ENCODE measurements at regions not wholly inside any gene's neighbourhood (a gene's known extent, or its start where the extent isn't known, plus 50 kb on each side); places are given as distances from the start of the nearest gene placed in this dataset.

GRCh38 chr10:111976557-111976956 is 207.0 kb downstream of the GPAM start:
- Histone ChIP-seq H3K4me3 (ENCODE audit: extremely low read depth in 1 of 4, insufficient read depth in 2 of 4, low read depth in 3 of 4, low read length in 4 of 4) (no peak overlapping the region), H4K20me1 (replicated peaks in 1 of 2; ENCODE audit: control insufficient read depth in 1 of 2, insufficient read depth in 2 of 2, low read length in 2 of 2) (no peaks in the 10 kb centered on the region), H4K8ac (ENCODE audit: extremely low read depth, insufficient read depth, low read length) (no peak overlapping the region), H3K56ac (replicated peaks; ENCODE audit: insufficient read length, low read depth, low read length) (no peak overlapping the region), H3K4me1 (replicated peaks in 1 of 4; ENCODE audit: control insufficient read depth in 3 of 4, insufficient read depth in 4 of 4, low read length in 3 of 4) (no peaks in the 10 kb centered on the region), H2AK5ac (ENCODE audit: low read depth, low read length) (no peak overlapping the region), H3K23me2 (ENCODE audit: low read depth, low read length) (peaks cover 1% of the 10 kb centered on the region; the same call in 1 of the 2 replicates), H3K9ac (replicated peaks in 1 of 4; ENCODE audit: extremely low read depth in 1 of 4, low read depth in 3 of 4, low read length in 3 of 4) (no peak overlapping the region), H4K5ac (ENCODE audit: insufficient read length, low read depth, low read length) (no peak overlapping the region), H2BK15ac (ENCODE audit: low read length) (no peak overlapping the region), H3K27ac (ENCODE audit: low read depth, low read length) (no peak overlapping the region), H3K4me2 (ENCODE audit: insufficient read depth in 1 of 2, low read depth in 2 of 2, low read length in 2 of 2) (no peak overlapping the region), H3K36me3 (ENCODE audit: control insufficient read depth in 2 of 4, insufficient read depth in 4 of 4, low read length in 3 of 4) (no peaks in the 10 kb centered on the region), H3K79me2 (ENCODE audit: control insufficient read depth in 1 of 2, insufficient read depth in 2 of 2, low read length in 2 of 2) (no peaks in the 10 kb centered on the region), H4K91ac (replicated peaks; ENCODE audit: insufficient read length, low read length) (no peak overlapping the region), H3K79me1 (ENCODE audit: low read depth, low read length) (no peaks in the 10 kb centered on the region), H3K14ac (ENCODE audit: insufficient read length) (no peak overlapping the region), H2BK12ac (ENCODE audit: low read depth, low read length) (no peak overlapping the region), H3K27me3 (replicated peaks in 1 of 4; ENCODE audit: control insufficient read depth in 3 of 4, extremely low read depth in 1 of 4, insufficient read depth in 3 of 4, low read length in 3 of 4) (no peaks in the 10 kb centered on the region), H2BK20ac (ENCODE audit: low read length) (no peak overlapping the region), H3K4ac (replicated peaks; ENCODE audit: insufficient read length, low read depth, low read length) (no peak overlapping the region), H3K23ac (ENCODE audit: insufficient read length) (no peak overlapping the region), H2AFZ (ENCODE audit: low read length) (no peak overlapping the region), H2BK5ac (ENCODE audit: low read depth, low read length) (no peak overlapping the region), H2BK120ac (replicated peaks; ENCODE audit: low read depth, low read length) (no peak overlapping the region), H3K18ac (ENCODE audit: extremely low read depth, low read length) (no peak overlapping the region), H3K9me3 (ENCODE audit: insufficient read depth in 2 of 2, low read depth in 1 of 2, low read length in 1 of 2) (no peaks in the 10 kb centered on the region)
- WGBS, 2 experiments (ENCODE audit: extremely low coverage in 1 of 2, insufficient coverage in 1 of 2, insufficient read length in 1 of 2, insufficient replicate concordance in 2 of 2, low coverage in 1 of 2, low lambda C conversion rate in 2 of 2, missing lambda C conversion rate in 1 of 2), result 88% methylated on average over 2 of the region's 2 CpGs; no CpG with 5 or more reads in 1 of the 2 experiments
- TF ChIP-seq HDAC2 (IDR thresholded peaks at IDR 0.05; ENCODE audit: borderline replicate concordance in 1 of 2, low read depth in 2 of 2, low read length in 2 of 2) (no peak), POLR2AphosphoS5 (IDR thresholded peaks at IDR 0.05; ENCODE audit: low read depth, low read length) (no peak), E2F6 (IDR thresholded peaks at IDR 0.05) (no peak), NRF1 (IDR thresholded peaks at IDR 0.05; ENCODE audit: low read depth, low read length) (no peak), KDM4A (IDR thresholded peaks at IDR 0.05; ENCODE audit: low read depth, low read length, severe bottlenecking) (no peak), TAF7 (optimal IDR thresholded peaks at IDR 0.05; ENCODE audit: borderline replicate concordance, low read depth, low read length) (no peak), RXRA (IDR thresholded peaks at IDR 0.05; ENCODE audit: insufficient read depth, low read depth, low read length) (no peak), TBP (IDR thresholded peaks at IDR 0.05; ENCODE audit: low read depth, low read length) (no peak)
- FAIRE-seq (no peak), DNase-seq (ENCODE audit: low read depth in 1 of 2, low spot score in 2 of 2) (no peak)
- POLR2A ChIA-PET (ENCODE audit: partially characterized antibody), result interaction anchor here (0.7 kb wide), 1 partner anchor 8 kb away, joined by 3 read pairs; no protein-coding TSS in a partner anchor
- CTCF ChIA-PET (ENCODE audit: partially characterized antibody), result interaction anchor here (0.7 to 1.2 kb wide), 3 partner anchors 14 to 161 kb away, joined by 3 to 5 read pairs (median 3); no protein-coding TSS in a partner anchor

All from H1 (cell line).